ENCODE measurements at regions not wholly inside any gene's neighbourhood (a gene's known extent, or its start where the extent isn't known, plus 50 kb on each side); places are given as distances from the start of the nearest gene placed in this dataset.

- Histone ChIP-seq H3K27me3 (ENCODE audit: control insufficient read depth, insufficient read depth, low read length) (no peaks in the 10 kb centered on the region), H3K4me1 (ENCODE audit: control insufficient read depth, insufficient read depth, low read length) (no peaks in the 10 kb centered on the region), H3K4me3 (ENCODE audit: low read length) (no peak overlapping the region), H3K27ac (ENCODE audit: low read length) (no peak overlapping the region), H3K9me3 (ENCODE audit: control insufficient read depth, insufficient read depth, low read length) (no peaks in the 10 kb centered on the region), H3K36me3 (ENCODE audit: control insufficient read depth, insufficient read depth, low read length) (no peaks in the 10 kb centered on the region)
- DNase-seq (ENCODE audit: low read depth, low spot score): no peak
- no CpG with 5 or more reads among the region's 4 CpGs for WGBS (ENCODE audit: insufficient coverage, insufficient read length)
These were observed 158.1 kb downstream of the HAPSTR1 start for GRCh38 chr16:9249534-9249933.

GRCh38 chr16:9251026-9251425 lies 159.6 kb downstream of the HAPSTR1 start:
- no peaks in the 10 kb centered on the region for H3K27me3 ChIP-seq (ENCODE audit: control insufficient read depth, insufficient read depth, low read length)
- no peak overlapping the region for H3K27ac ChIP-seq (ENCODE audit: low read length)
- H3K4me1 ChIP-seq (ENCODE audit: control insufficient read depth, insufficient read depth, low read length): no peaks in the 10 kb centered on the region
- no peaks in the 10 kb centered on the region for H3K9me3 ChIP-seq (ENCODE audit: control insufficient read depth, insufficient read depth, low read length)
- DNase-seq (ENCODE audit: low read depth, low spot score): no peak
- H3K4me3 ChIP-seq (ENCODE audit: low read length): no peak overlapping the region
- WGBS (ENCODE audit: insufficient coverage, insufficient read length): no CpG with 5 or more reads among the region's 6 CpGs
- no peaks in the 10 kb centered on the region for H3K36me3 ChIP-seq (ENCODE audit: control insufficient read depth, insufficient read depth, low read length)

GRCh38 chr16:9254863-9255262 lies 163.4 kb downstream of the HAPSTR1 start:
- Histone ChIP-seq H3K27me3 (ENCODE audit: control insufficient read depth, insufficient read depth, low read length) (no peaks in the 10 kb centered on the region), H3K27ac (ENCODE audit: low read length) (no peak overlapping the region), H3K9me3 (ENCODE audit: control insufficient read depth, insufficient read depth, low read length) (no peaks in the 10 kb centered on the region), H3K4me3 (ENCODE audit: low read length) (no peak overlapping the region), H3K36me3 (ENCODE audit: control insufficient read depth, insufficient read depth, low read length) (no peaks in the 10 kb centered on the region), H3K4me1 (ENCODE audit: control insufficient read depth, insufficient read depth, low read length) (0 out of 2 replicates have a peak, but pooled peaks cover 2% of the 10 kb centered on the region)
- no peak for DNase-seq (ENCODE audit: low read depth, low spot score)
- no CpG with 5 or more reads among the region's 1 CpG for WGBS (ENCODE audit: insufficient coverage, insufficient read length)

GRCh38 chr16:9256196-9256595 lies 164.8 kb downstream of the HAPSTR1 start:
- H3K27ac ChIP-seq (ENCODE audit: low read length): no peak overlapping the region
- no peaks in the 10 kb centered on the region for H3K27me3 ChIP-seq (ENCODE audit: control insufficient read depth, insufficient read depth, low read length)
- H3K4me3 ChIP-seq (ENCODE audit: low read length): no peak overlapping the region
- no peaks in the 10 kb centered on the region for H3K36me3 ChIP-seq (ENCODE audit: control insufficient read depth, insufficient read depth, low read length)
- peak; percentile 54 for DNase-seq (ENCODE audit: low read depth, low spot score)
- 0 out of 2 replicates have a peak, but pooled peaks cover 2% of the 10 kb centered on the region for H3K4me1 ChIP-seq (ENCODE audit: control insufficient read depth, insufficient read depth, low read length)
- WGBS (ENCODE audit: insufficient coverage, insufficient read length): no CpG with 5 or more reads among the region's 6 CpGs
- no peaks in the 10 kb centered on the region for H3K9me3 ChIP-seq (ENCODE audit: control insufficient read depth, insufficient read depth, low read length)

- no peak overlapping the region for H3K27ac ChIP-seq (ENCODE audit: low read length)
- H3K27me3 ChIP-seq (ENCODE audit: control insufficient read depth, insufficient read depth, low read length): no peaks in the 10 kb centered on the region
- no peak overlapping the region for H3K4me3 ChIP-seq (ENCODE audit: low read length)
- WGBS (ENCODE audit: insufficient coverage, insufficient read length): no CpG with 5 or more reads among the region's 1 CpG
- no peak for DNase-seq (ENCODE audit: low read depth, low spot score)
- no peaks in the 10 kb centered on the region for H3K9me3 ChIP-seq (ENCODE audit: control insufficient read depth, insufficient read depth, low read length)
- 0 out of 2 replicates have a peak, but pooled peaks cover 2% of the 10 kb centered on the region for H3K4me1 ChIP-seq (ENCODE audit: control insufficient read depth, insufficient read depth, low read length)
- H3K36me3 ChIP-seq (ENCODE audit: control insufficient read depth, insufficient read depth, low read length): no peaks in the 10 kb centered on the region
These were observed 166.4 kb downstream of the HAPSTR1 start for GRCh38 chr16:9257843-9258242.

GRCh38 chr16:9258423-9259051 lies 167.1 kb downstream of the HAPSTR1 start:
- no peaks in the 10 kb centered on the region for H3K36me3 ChIP-seq (ENCODE audit: control insufficient read depth, insufficient read depth, low read length)
- H3K4me3 ChIP-seq (ENCODE audit: low read length): no peak overlapping the region
- WGBS (ENCODE audit: insufficient coverage, insufficient read length): no CpG with 5 or more reads among the region's 14 CpGs
- DNase-seq (ENCODE audit: low read depth, low spot score): peak; percentile 63
- no peaks in the 10 kb centered on the region for H3K9me3 ChIP-seq (ENCODE audit: control insufficient read depth, insufficient read depth, low read length)
- 0 out of 2 replicates have a peak, but pooled peaks cover 2% of the 10 kb centered on the region for H3K4me1 ChIP-seq (ENCODE audit: control insufficient read depth, insufficient read depth, low read length)
- no peak overlapping the region for H3K27ac ChIP-seq (ENCODE audit: low read length)
- H3K27me3 ChIP-seq (ENCODE audit: control insufficient read depth, insufficient read depth, low read length): no peaks in the 10 kb centered on the region

GRCh38 chr16:9259914-9260608 lies 168.6 kb downstream of the HAPSTR1 start:
- no peak overlapping the region for H3K27ac ChIP-seq (ENCODE audit: low read length)
- no peaks in the 10 kb centered on the region for H3K9me3 ChIP-seq (ENCODE audit: control insufficient read depth, insufficient read depth, low read length)
- no peak overlapping the region for H3K4me3 ChIP-seq (ENCODE audit: low read length)
- no CpG with 5 or more reads among the region's 7 CpGs for WGBS (ENCODE audit: insufficient coverage, insufficient read length)
- DNase-seq (ENCODE audit: low read depth, low spot score): no peak
- 0 out of 2 replicates have a peak, but pooled peaks cover 2% of the 10 kb centered on the region for H3K4me1 ChIP-seq (ENCODE audit: control insufficient read depth, insufficient read depth, low read length)
- no peaks in the 10 kb centered on the region for H3K27me3 ChIP-seq (ENCODE audit: control insufficient read depth, insufficient read depth, low read length)
- H3K36me3 ChIP-seq (ENCODE audit: control insufficient read depth, insufficient read depth, low read length): no peaks in the 10 kb centered on the region

- no CpG with 5 or more reads among the region's 4 CpGs for WGBS (ENCODE audit: insufficient coverage, insufficient read length)
- Histone ChIP-seq H3K4me1 (ENCODE audit: control insufficient read depth, insufficient read depth, low read length) (0 out of 2 replicates have a peak, but pooled peaks cover 2% of the 10 kb centered on the region), H3K27me3 (ENCODE audit: control insufficient read depth, insufficient read depth, low read length) (no peaks in the 10 kb centered on the region), H3K27ac (ENCODE audit: low read length) (no peak overlapping the region), H3K36me3 (ENCODE audit: control insufficient read depth, insufficient read depth, low read length) (no peaks in the 10 kb centered on the region), H3K4me3 (ENCODE audit: low read length) (no peak overlapping the region), H3K9me3 (ENCODE audit: control insufficient read depth, insufficient read depth, low read length) (no peaks in the 10 kb centered on the region)
- no peak for DNase-seq (ENCODE audit: low read depth, low spot score)
These were observed 169.2 kb downstream of the HAPSTR1 start for GRCh38 chr16:9260666-9261065.

GRCh38 chr16:9261376-9261775 lies 169.9 kb downstream of the HAPSTR1 start:
- no peaks in the 10 kb centered on the region for H3K4me1 ChIP-seq (ENCODE audit: control insufficient read depth, insufficient read depth, low read length)
- DNase-seq (ENCODE audit: low read depth, low spot score): no peak
- no peaks in the 10 kb centered on the region for H3K9me3 ChIP-seq (ENCODE audit: control insufficient read depth, insufficient read depth, low read length)
- no CpG with 5 or more reads among the region's 5 CpGs for WGBS (ENCODE audit: insufficient coverage, insufficient read length)
- H3K36me3 ChIP-seq (ENCODE audit: control insufficient read depth, insufficient read depth, low read length): no peaks in the 10 kb centered on the region
- no peak overlapping the region for H3K4me3 ChIP-seq (ENCODE audit: low read length)
- no peaks in the 10 kb centered on the region for H3K27me3 ChIP-seq (ENCODE audit: control insufficient read depth, insufficient read depth, low read length)
- no peak overlapping the region for H3K27ac ChIP-seq (ENCODE audit: low read length)

GRCh38 chr16:9262941-9263715 lies 171.7 kb downstream of the HAPSTR1 start:
- H3K4me3 ChIP-seq (ENCODE audit: low read length): no peak overlapping the region
- WGBS (ENCODE audit: insufficient coverage, insufficient read length): no CpG with 5 or more reads among the region's 15 CpGs
- no peaks in the 10 kb centered on the region for H3K36me3 ChIP-seq (ENCODE audit: control insufficient read depth, insufficient read depth, low read length)
- no peaks in the 10 kb centered on the region for H3K27me3 ChIP-seq (ENCODE audit: control insufficient read depth, insufficient read depth, low read length)
- DNase-seq (ENCODE audit: low read depth, low spot score): no peak
- no peaks in the 10 kb centered on the region for H3K9me3 ChIP-seq (ENCODE audit: control insufficient read depth, insufficient read depth, low read length)
- no peaks in the 10 kb centered on the region for H3K4me1 ChIP-seq (ENCODE audit: control insufficient read depth, insufficient read depth, low read length)
- H3K27ac ChIP-seq (ENCODE audit: low read length): no peak overlapping the region
